ENCODE measurements at regions not wholly inside any gene's neighbourhood (a gene's known extent, or its start where the extent isn't known, plus 50 kb on each side); places are given as distances from the start of the nearest gene placed in this dataset.

GRCh38 chr9:108130905-108131304 is 641.3 kb upstream of the KLF4 start:
- TF ChIP-seq EZH2phosphoT487 (IDR thresholded peaks at IDR 0.05; ENCODE audit: borderline replicate concordance) (no peak), CTCF (conservative IDR thresholded peaks at IDR 0.05; ENCODE audit: low read length) (no peak)
- Histone ChIP-seq H3K4me1 (ENCODE audit: insufficient read depth, low read length, poor library complexity, severe bottlenecking) (no peaks in the 10 kb centered on the region), H3K4me3 (ENCODE audit: low read length, poor library complexity, severe bottlenecking) (no peak overlapping the region), H3K4me2 (ENCODE audit: low read depth, low read length, poor library complexity, severe bottlenecking) (no peak overlapping the region), H3K79me2 (ENCODE audit: insufficient read depth, low read length) (no peaks in the 10 kb centered on the region), H3F3A (ENCODE audit: low read depth) (no peaks in the 10 kb centered on the region), H3K36me3 (ENCODE audit: insufficient read depth, low read length) (no peaks in the 10 kb centered on the region), H3K9ac (ENCODE audit: low read depth, low read length, poor library complexity, severe bottlenecking) (no peak overlapping the region), H3K9me2 (replicated peaks; ENCODE audit: low read depth, low read length) (no peaks in the 10 kb centered on the region), H3K27me3 (ENCODE audit: insufficient read depth, low read length, poor library complexity, severe bottlenecking) (no peaks in the 10 kb centered on the region), H2AFZ (ENCODE audit: low read length) (no peak overlapping the region), H4K20me1 (ENCODE audit: insufficient read depth, low read length, poor library complexity, severe bottlenecking) (no peaks in the 10 kb centered on the region), H3K9me3 (ENCODE audit: insufficient read depth, low read depth, low read length) (no peaks in the 10 kb centered on the region)

- Histone ChIP-seq H4K20me1 (ENCODE audit: insufficient read depth, low read length, poor library complexity, severe bottlenecking) (no peaks in the 10 kb centered on the region), H2AFZ (ENCODE audit: low read length) (no peak overlapping the region), H3K79me2 (ENCODE audit: insufficient read depth, low read length) (no peaks in the 10 kb centered on the region), H3F3A (ENCODE audit: low read depth) (no peaks in the 10 kb centered on the region), H3K9ac (ENCODE audit: low read depth, low read length, poor library complexity, severe bottlenecking) (no peak overlapping the region), H3K9me2 (replicated peaks; ENCODE audit: low read depth, low read length) (no peaks in the 10 kb centered on the region), H3K36me3 (ENCODE audit: insufficient read depth, low read length) (no peaks in the 10 kb centered on the region), H3K9me3 (ENCODE audit: insufficient read depth, low read depth, low read length) (no peaks in the 10 kb centered on the region; the same call in 1 of the 2 replicates), H3K4me3 (ENCODE audit: low read length, poor library complexity, severe bottlenecking) (no peak overlapping the region), H3K27me3 (ENCODE audit: insufficient read depth, low read length, poor library complexity, severe bottlenecking) (no peaks in the 10 kb centered on the region), H3K4me1 (ENCODE audit: insufficient read depth, low read length, poor library complexity, severe bottlenecking) (no peaks in the 10 kb centered on the region), H3K4me2 (ENCODE audit: low read depth, low read length, poor library complexity, severe bottlenecking) (no peak overlapping the region)
- TF ChIP-seq CTCF (conservative IDR thresholded peaks at IDR 0.05; ENCODE audit: low read length) (peak; percentile 47), EZH2phosphoT487 (IDR thresholded peaks at IDR 0.05; ENCODE audit: borderline replicate concordance) (no peak)
Measured at GRCh38 chr9:108125625-108126024, 636.1 kb upstream of the KLF4 start.

- Histone ChIP-seq H3F3A (ENCODE audit: low read depth) (no peaks in the 10 kb centered on the region), H4K20me1 (ENCODE audit: insufficient read depth, low read length, poor library complexity, severe bottlenecking) (no peaks in the 10 kb centered on the region), H2AFZ (ENCODE audit: low read length) (no peak overlapping the region), H3K9me2 (replicated peaks; ENCODE audit: low read depth, low read length) (no peaks in the 10 kb centered on the region), H3K4me1 (ENCODE audit: insufficient read depth, low read length, poor library complexity, severe bottlenecking) (no peaks in the 10 kb centered on the region), H3K4me3 (ENCODE audit: low read length, poor library complexity, severe bottlenecking) (no peak overlapping the region), H3K27me3 (ENCODE audit: insufficient read depth, low read length, poor library complexity, severe bottlenecking) (no peaks in the 10 kb centered on the region), H3K9ac (ENCODE audit: low read depth, low read length, poor library complexity, severe bottlenecking) (no peak overlapping the region), H3K36me3 (ENCODE audit: insufficient read depth, low read length) (no peaks in the 10 kb centered on the region), H3K9me3 (ENCODE audit: insufficient read depth, low read depth, low read length) (no peaks in the 10 kb centered on the region; the same call in 1 of the 2 replicates), H3K4me2 (ENCODE audit: low read depth, low read length, poor library complexity, severe bottlenecking) (no peak overlapping the region), H3K79me2 (ENCODE audit: insufficient read depth, low read length) (no peaks in the 10 kb centered on the region)
- TF ChIP-seq CTCF (conservative IDR thresholded peaks at IDR 0.05; ENCODE audit: low read length), result no peak
- TF ChIP-seq EZH2phosphoT487 (IDR thresholded peaks at IDR 0.05; ENCODE audit: borderline replicate concordance), result no peak
Measured at GRCh38 chr9:108119530-108120113, 630.1 kb upstream of the KLF4 start.

Measured in Loucy (cell line).